Forelimb muscle (tissue), 1 donor: ENCODE measurements at regions not wholly inside any gene's neighbourhood (a gene's known extent, or its start where the extent isn't known, plus 50 kb on each side); places are given as distances from the start of the nearest gene placed in this dataset.
"Not testable (repeated sequence)": the region's sequence is repeated elsewhere in the genome, so short reads cannot be mapped to it uniquely, and the experiment has no call there.

Source experiments
- DNase-seq: peaks from one replicate; pipeline ENCODE4 v3.0.0-alpha.2; 2013; ENCODE audit warnings: low read depth

- no peak for DNase-seq
Measured at GRCh38 chr2:5145801-5146200, 546.4 kb upstream of the SOX11 start.

GRCh38 chr2:5148392-5149085 is 543.6 kb upstream of the SOX11 start:
- no peak for DNase-seq

- no peak for DNase-seq
Measured at GRCh38 chr2:5150871-5151270, 541.3 kb upstream of the SOX11 start.

- no peak for DNase-seq
Measured at GRCh38 chr2:5164776-5165525, 527.2 kb upstream of the SOX11 start.

GRCh38 chr2:5172923-5173322 is 519.3 kb upstream of the SOX11 start:
- DNase-seq: no peak

GRCh38 chr2:5173876-5174535 is 518.2 kb upstream of the SOX11 start:
- no peak for DNase-seq

GRCh38 chr2:5175231-5175630 is 517.0 kb upstream of the SOX11 start:
- DNase-seq: no peak

GRCh38 chr2:5176764-5177163 is 515.4 kb upstream of the SOX11 start:
- DNase-seq: no peak

GRCh38 chr2:5183031-5183430 is 509.2 kb upstream of the SOX11 start:
- DNase-seq: no peak

- no peak for DNase-seq
Measured at GRCh38 chr2:5187283-5187682, 504.9 kb upstream of the SOX11 start.

- no peak for DNase-seq
Measured at GRCh38 chr2:5188636-5189035, 503.5 kb upstream of the SOX11 start.

- no peak for DNase-seq
Measured at GRCh38 chr2:5190023-5190422, 502.2 kb upstream of the SOX11 start.

- no peak for DNase-seq
Measured at GRCh38 chr2:5195636-5196035, 496.5 kb upstream of the SOX11 start.

- DNase-seq: no peak
Measured at GRCh38 chr2:5203134-5203755, 488.9 kb upstream of the SOX11 start.

GRCh38 chr2:5206742-5207141 is 485.4 kb upstream of the SOX11 start:
- DNase-seq: not testable (repeated sequence)

- no peak for DNase-seq
Measured at GRCh38 chr2:5215989-5216607, 476.1 kb upstream of the SOX11 start.

GRCh38 chr2:5227062-5227699 is 465.0 kb upstream of the SOX11 start:
- no peak for DNase-seq

GRCh38 chr2:5229574-5229973 is 462.6 kb upstream of the SOX11 start:
- no peak for DNase-seq

- no peak for DNase-seq
Measured at GRCh38 chr2:5230444-5230843, 461.7 kb upstream of the SOX11 start.

- no peak for DNase-seq
Measured at GRCh38 chr2:5230855-5231254, 461.3 kb upstream of the SOX11 start.

GRCh38 chr2:5231287-5231686 is 460.9 kb upstream of the SOX11 start:
- no peak for DNase-seq

- no peak for DNase-seq
Measured at GRCh38 chr2:5234563-5234962, 457.6 kb upstream of the SOX11 start.
